ENCODE measurements at regions not wholly inside any gene's neighbourhood (a gene's known extent, or its start where the extent isn't known, plus 50 kb on each side); places are given as distances from the start of the nearest gene placed in this dataset.

DNA sequence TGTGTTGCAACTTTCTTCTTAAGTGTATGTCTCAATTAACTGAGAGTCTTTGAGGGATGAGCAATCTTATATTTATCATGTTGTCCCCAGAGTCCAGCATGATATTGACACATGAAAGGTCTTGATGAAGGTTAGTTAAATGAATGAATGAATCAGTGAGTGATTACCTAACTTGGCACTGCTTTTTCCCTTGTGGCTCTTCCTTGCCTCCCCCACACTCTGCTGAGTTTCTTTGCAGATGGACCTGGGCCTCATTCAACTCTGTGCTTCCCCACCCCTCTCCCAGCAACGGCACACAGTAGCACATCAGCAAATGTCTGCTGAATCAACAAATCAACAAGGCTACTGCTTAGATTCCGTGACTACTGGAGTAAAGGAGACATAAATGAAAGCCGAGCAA lies 235.1 kb upstream of the CXCL12 start:
- TF ChIP-seq, protein P1, sequence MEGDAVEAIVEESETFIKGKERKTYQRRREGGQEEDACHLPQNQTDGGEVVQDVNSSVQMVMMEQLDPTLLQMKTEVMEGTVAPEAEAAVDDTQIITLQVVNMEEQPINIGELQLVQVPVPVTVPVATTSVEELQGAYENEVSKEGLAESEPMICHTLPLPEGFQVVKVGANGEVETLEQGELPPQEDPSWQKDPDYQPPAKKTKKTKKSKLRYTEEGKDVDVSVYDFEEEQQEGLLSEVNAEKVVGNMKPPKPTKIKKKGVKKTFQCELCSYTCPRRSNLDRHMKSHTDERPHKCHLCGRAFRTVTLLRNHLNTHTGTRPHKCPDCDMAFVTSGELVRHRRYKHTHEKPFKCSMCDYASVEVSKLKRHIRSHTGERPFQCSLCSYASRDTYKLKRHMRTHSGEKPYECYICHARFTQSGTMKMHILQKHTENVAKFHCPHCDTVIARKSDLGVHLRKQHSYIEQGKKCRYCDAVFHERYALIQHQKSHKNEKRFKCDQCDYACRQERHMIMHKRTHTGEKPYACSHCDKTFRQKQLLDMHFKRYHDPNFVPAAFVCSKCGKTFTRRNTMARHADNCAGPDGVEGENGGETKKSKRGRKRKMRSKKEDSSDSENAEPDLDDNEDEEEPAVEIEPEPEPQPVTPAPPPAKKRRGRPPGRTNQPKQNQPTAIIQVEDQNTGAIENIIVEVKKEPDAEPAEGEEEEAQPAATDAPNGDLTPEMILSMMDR (IDR thresholded peaks at IDR 0.05): no peak
- TF ChIP-seq EP300 (IDR thresholded peaks at IDR 0.05): no peak
- no peak for TF ChIP-seq POLR2A (IDR thresholded peaks at IDR 0.05)
